DMS153 treated with DMSO at 0.1 percent for 48 hours (cell line): ENCODE measurements at regions not wholly inside any gene's neighbourhood (a gene's known extent, or its start where the extent isn't known, plus 50 kb on each side); places are given as distances from the start of the nearest gene placed in this dataset.

Source experiments
- DNase-seq: peaks from one replicate; lab custom pipeline; 2025; ENCODE audit not compliant: unreplicated experiment; lab: John Stamatoyannopoulos, UW

DNA sequence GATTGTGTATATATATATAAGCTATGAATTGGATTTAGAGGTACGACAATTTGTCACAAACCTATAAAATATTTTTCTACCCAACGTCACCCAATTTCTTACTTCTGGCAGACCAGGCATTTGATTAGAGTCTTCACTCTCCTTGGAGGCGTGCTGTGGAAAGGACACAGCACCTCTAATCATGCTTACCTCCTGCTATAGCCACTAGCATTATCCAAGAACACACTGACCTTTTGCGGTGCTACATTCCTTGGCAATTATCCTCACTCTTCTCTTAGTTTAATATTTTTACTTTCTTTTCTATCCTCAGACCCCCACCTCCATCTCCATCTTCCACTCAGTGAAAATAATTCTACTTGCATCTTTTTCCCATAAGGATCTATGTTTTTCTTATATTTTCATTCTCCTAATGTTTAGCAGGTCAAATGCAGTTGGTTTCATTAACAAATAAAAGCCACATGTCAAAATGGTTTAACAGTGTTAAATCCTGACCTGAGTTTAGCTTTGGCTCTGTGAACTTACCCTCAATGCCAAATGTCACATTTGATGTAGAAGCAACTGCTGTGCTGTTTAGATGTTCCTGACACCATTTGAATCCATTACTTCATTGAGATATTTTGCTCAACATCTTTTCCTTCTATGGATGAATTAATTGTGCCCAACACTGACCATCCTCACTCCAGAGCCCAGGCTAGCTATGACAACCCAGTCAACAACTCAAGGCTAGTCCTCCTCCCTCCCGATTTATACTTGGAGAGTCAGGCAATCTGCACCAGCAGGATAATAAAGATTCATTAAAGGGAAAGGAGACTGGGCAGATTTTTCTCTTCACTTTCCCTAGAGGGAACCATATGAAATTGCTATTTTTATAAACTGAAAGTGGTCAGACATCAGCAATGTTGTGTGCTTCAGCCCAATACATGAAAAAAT is 240.5 kb downstream of the MREG start:
- no peak for DNase-seq

DNA sequence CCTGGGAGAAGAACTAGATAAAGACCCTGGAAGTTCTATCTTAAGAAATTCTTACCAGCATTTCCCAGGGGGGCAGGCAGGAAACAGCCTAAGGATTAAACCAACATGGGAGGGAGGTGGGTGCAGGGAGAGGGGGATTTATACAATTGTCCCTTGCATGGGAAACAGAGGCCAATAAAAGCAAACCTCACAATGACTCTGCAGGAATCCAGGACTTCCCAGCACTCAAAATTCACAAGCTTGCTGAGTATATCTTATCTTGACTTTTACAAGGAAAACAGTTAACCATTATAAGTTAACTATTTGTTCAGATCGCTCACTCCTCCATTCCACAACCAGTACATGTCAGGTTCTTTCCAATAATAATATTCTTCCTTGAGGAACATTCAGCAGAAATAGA is 241.3 kb downstream of the MREG start:
- DNase-seq: no peak

DNA sequence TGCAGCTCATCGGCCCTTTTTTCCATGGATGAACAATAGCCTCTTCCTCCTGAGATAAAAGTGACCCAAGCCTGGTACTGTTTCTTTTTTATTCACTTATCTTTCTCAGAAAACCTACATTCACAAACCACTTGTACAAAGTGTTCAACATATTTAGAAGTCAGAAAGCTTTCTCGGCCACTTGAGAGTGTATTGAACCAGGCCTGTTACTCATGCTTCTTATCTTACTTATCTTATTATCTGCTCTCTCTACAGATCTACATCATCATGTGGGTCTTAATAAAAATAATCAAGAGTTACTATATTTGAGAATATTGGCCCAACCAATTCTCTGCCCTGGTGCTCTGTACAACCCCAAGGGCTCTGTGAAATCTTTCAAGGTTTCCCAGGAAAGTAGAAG is 242.1 kb downstream of the MREG start:
- no peak for DNase-seq

DNA sequence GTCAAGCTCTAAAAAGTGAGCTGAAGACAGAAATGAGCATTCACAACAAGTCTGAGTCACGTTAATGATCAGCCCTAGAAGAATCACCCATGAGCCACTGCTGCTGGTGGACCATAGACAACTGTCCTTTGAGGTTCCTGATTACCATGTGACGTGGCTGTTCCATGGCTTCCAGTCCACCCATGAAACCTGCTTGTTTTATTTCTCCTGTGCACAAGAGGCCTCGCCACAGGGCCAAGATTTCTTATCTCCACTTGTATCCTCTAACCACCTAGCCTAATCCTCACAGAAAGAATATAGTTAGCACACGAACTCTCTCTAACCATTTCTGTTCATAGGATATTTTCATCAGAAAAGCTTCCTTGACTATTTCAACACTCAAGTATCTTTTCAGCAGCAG is 242.7 kb downstream of the MREG start:
- no peak for DNase-seq

DNA sequence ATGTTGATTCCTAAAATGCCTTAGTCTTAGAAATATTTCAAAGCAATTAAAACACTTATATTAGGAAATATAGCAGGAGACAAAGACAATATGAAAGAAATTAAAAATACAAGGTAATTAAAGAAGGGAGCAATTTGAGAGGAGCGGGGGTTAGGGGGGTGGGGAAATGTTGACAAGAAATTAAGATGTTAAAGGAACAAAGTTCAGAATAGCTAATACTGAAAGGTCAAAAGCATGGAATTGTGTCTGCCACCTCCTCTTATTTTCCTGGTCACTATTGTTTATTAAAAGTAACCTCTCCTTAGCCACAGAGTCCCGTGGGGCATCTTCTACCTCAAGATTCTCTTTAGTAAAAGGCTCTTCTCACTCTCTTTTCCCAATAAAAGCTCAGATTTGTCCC is 244.1 kb downstream of the MREG start:
- DNase-seq: no peak

DNA sequence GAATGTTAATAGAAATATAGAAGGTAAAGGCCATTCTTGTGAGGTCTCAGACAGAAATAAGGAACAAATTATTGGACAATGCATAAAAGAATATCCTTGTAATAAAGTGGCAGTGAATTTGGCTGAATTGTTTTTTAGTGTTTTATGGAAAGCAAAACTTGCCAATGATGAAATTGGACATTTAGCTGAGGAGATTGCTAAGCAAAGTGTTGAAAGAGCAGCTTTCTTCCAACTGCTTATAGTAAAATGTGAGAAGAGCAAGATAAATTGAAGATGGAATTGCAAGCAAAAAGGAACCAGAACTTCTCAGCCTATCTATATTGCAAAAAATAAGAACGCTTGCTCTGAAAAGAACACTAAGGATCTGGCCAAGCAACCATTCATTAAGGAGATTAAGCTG is 245.7 kb downstream of the MREG start:
- no peak for DNase-seq

DNA sequence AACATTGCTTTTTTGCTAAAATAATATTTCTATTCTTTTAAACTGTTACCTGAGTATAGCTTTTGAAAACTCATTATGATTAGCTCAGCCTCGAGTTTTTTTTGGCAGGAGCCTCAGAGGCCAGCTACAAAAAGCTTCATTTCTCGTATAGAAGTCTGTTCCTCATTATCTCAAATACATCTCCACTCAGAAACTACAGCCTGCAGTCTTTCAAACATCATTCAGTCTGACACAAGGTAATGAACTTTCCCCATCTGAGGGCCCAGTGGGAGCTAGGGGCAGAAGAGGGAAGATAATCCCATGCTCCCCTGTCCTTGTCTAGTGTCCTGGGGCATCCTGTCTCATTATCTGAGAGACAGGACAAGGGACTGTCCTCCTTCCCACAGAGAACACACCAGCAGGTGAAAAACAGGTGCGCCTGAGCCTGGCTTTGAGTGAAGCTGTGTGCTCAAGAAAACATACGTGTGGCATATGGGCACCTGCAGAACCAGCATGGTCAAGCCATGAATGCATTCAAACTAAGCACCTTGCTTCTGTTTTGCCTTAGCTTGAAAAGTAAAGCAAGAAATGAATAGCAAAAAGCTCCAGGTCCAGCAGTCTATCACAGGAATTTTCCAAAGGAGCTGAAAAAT is 247.5 kb downstream of the MREG start:
- no peak for DNase-seq

DNA sequence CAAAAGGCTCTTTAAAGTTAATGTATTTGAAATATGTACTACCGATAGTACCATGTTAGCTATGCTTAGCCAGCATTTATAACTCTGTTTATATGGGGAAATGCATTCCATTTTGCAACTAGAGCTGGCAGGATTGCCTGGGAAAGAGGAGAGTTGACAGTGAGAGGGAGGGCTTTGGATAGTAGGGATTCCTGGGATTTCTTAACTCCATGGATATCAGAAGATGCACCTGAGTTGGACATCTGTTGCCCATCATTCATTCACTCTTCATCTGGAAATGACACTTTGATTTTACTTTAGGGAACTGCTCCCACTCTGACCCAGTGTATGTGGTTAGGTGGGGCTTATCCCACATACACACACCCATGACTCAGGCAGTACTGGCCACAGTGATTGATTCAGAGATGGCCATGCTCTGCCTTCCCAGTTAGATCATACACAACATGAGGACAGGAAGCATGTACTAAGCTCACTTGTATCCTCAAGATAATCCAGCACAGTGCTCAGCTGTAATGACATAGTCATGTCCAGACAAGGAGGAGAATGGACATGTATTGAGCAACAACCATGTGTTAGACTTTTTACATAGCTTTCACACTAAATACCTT is 248.8 kb downstream of the MREG start:
- no peak for DNase-seq

DNA sequence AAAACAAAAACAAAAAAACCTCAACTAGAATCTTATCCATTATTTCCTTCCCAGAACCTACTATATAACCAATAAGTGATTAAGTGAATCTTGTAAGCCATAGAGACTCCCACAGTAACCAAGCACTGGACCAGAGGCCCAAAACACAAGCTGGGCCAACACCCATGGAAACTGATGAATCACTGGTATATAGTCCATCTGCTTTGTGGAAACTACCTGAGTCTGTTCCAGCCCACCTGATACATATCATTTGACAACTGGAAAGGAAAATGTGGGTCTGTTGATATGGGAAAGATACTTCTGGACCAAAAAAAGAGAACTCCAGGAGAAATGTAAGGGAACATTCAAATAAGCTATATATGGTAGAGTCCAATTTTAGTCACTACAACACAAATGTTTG is 252.8 kb downstream of the MREG start:
- DNase-seq: no peak

DNA sequence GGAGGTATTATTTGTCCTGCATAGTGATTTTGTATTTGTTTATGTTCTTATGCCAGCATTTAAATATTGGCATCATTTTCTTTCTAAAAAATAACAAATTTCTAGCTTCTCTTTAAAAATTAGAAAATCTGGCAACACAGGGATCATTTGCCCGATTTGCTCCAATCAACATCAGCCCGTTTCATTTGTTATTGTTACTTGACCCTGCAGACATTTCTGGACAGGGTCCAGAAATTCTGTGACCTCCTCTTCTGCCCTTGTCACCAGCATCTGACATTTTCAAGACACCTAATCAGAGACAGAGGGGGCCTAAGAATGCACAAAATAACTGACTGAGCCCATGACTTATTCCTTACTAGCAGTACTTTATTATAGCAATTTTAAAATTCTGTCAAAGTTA is 253.3 kb downstream of the MREG start:
- DNase-seq: no peak

DNA sequence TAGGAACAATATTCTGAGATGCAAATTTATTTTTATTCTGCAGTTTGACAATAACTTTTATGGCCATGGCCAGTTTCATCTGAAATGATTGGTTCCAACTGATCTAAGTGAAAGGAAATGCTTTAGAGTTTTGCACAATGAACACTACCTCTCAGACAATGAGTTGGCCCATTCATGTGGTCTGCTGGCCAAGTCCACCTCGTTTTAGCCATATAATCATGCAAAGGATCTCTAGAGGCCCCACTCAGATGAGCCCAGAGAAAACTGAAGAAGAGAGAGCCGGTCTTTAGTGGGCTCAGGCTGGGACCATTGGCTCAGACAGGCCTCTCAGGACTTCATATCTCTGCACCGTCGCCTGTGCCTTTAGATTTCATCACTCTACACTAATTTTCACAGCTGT is 254.7 kb downstream of the MREG start:
- DNase-seq: no peak

DNA sequence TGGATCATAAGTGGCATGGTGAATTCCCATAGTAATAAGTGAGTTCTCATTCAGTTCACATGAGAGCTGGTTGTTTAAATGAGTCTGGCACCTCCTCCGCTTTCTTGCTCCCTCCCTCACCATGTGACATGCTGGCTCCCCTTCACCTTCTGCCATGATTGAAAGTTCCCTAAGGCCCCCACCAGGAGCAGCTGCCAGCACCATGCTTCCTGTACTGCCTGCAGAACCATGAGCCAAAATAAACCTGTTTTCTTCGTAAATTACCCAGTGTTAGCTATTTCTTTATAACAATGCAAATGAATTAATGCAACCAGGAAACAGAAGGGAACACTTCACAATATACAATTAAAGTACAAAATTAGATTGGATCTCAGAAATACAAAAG is 257.0 kb downstream of the MREG start:
- no peak for DNase-seq

DNA sequence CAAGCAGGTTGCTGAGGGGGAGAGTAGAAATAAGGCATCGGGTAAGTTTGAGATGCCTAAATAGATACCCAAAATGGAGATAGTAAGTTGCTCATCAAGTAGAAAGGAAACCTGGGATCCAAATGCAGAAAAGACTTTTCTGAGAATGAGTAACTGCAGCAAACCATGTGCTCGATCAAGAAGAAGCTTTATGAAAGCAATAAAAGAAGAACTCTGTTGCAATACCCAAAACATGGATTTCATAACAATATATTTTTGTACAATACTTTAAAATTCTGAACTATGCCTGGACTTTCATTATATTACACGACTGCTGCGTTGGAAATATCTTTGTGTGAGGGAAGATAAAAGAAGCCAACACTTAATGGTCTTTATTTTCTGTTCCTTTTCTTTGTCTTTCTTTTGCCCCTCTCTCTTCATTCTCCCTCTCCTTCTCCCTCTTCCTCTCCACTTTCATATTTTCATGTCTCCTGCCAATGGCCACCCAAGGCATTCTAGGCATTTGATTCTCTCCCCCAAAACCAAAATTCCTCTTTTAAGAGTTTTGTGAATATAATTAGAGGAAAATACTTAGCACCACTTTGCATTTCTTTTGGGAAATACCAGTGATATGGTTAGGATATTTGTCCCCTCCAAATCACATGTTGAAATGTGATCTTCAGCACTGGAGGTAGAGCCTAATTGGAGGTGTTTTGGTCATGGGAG is 257.6 kb downstream of the MREG start:
- DNase-seq: no peak

DNA sequence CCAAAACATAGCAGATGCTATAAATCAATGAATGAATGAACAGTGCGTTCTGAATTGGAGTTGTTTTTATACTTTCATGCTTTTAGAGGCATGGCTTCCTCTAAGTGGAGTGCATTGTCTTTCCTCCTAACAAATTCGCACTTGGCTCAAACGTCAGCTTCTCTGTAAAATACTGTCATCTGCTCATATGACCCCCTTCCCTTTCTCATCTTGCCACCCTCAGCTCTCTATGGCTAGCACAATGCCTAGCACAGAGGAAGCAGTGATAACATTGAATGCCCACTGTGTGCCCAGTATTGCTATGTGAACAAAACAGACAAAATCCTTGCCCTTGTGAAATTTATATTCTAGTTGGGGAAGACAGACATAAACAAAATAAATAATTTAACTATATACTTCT is 258.8 kb downstream of the MREG start:
- DNase-seq: no peak

DNA sequence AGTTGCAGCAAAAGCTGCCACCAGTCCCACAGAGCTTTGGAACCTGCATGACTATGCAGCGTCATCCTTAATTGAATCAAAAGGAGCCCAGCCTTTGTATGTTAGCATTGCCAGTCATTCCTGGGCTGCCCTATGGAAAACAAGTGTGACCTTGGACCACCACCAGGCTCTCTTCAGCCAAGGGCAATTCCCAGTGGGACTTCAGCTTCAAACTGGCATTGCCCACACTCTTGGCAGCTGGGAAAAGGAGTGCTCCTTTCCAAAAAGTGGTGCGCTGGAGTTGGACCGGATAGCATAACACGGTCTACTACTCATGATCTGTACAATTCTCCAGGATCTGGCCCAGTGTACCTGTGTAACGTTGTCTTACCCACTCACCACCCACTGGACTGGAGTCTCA is 259.5 kb downstream of the MREG start:
- DNase-seq: no peak

DNA sequence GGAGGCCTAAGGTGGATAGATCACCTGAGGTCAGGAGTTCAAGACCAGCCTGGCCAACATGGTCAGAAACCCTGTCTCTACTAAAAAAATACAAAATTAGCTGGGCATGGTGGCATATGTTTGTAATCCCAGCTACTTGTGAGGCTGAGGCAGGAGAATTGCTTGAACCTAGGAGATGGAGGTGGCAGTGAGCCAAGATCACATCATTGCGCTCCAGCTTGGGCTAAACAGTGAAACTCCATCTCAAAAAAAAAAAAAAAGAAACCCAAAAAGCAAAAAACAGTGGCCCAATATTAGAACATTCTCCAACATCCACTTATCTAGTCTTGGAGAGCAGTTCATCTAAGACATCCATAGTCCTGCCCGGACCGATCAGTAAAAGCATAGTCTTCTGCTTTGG is 260.4 kb downstream of the MREG start:
- no peak for DNase-seq

DNA sequence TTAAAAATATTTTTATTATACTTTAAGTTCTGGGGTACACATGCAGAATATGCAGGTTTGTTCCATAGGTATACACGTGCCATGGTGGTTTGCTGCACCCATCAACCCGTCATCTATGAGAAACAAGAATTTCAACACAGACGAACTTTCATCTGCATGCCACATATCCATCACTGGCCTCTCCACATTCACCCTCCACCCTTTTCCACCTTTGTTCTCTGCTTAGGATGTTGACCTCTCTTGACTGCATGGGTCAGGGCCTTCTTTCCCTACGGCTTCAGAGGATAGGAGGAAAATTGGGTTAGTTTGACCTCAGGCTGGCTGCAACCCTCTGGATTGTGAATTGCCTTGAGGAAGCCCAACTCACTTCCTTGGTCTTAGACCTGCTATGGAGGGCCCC is 260.9 kb downstream of the MREG start:
- DNase-seq: no peak

DNA sequence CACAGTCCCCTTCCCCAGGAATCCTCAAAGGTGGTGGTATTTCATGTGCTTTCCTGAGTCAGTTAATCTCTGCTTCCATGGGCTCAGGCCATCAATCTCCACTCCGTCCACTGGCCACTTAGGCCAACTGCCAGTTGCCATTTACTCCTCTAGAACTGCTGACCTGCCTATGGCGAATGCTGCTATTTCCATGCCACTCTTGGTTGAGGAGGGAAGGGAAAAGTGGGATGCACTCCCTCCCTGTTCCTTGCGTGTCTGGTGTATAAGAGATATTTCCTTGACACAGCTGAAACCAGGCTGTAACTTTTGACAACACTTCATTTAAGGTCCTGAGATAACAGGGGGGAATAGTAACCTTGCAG is 261.5 kb downstream of the MREG start:
- no peak for DNase-seq

DNA sequence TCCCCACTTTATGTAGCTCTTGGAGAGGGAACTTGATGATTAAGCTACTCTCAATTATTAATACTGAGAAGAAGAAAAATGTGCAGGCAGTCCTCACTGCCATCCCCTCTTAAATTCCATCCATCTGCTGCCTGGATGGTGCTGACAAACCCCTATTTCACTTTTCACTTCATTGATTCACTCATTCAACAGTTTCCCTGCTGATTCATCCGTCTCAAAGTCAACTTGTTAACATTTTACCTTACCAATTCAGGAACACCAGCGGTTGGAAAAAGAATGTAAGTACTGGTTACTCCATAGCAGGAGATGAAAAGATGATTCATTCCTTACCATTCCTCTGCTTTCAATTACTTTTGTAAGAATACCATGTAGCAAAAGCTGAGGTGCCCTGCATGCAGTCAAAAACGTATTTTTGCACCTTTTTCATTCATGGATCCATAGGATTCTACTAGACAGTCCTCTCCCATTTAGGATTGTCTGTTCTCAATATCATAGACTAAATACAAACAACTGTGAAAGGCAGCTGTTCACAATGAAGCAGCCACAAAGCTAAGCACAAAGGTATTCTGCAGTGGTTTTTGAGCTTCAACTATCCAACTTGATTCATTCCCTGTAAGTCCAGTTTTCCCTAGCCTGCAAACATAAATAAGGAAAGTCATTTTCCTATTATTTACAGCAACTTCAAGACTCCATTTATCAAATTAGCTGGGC is 262.0 kb downstream of the MREG start:
- DNase-seq: no peak

DNA sequence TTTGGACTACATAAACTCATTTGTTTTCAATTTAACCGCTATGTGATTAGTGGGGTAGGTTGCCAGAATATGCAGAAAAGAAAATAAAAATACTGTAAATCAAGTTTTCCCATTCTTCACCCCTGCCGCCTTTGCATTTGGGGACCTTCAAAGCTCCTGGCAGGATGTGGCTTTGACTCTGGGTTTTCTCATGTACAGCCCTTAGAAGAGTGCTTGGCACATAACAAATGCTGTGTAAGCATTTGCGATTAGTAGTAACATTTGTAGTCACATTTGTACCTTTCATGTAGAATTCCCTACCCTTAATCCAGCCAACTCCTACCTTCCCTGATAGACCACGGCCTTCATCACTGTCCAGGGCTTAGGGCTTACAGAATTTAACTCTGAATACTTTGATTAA is 262.6 kb downstream of the MREG start:
- no peak for DNase-seq
